Endothelial cell of umbilical vein (primary cell): ENCODE measurements at regions not wholly inside any gene's neighbourhood (a gene's known extent, or its start where the extent isn't known, plus 50 kb on each side); places are given as distances from the start of the nearest gene placed in this dataset.

Experiments used
- BruUV-seq: library from RNA; stranded (reverse); fragments of 400-500 nt; replicated peaks from 2 replicates; lab custom pipeline; 2021; lab: Mats Ljungman, UMichigan
- CTCF ChIA-PET: fragments of 300-600, 350-600 bp; sonication (Branson Sonifier 250); formaldehyde crosslinking; loops from one replicate; lab custom pipeline; 2021; ENCODE audit warnings: antibody characterized with exemption, inconsistent platforms; lab: Charles Lee
- POLR2A ChIA-PET: fragments of 300-600, 350-600 bp; sonication (Branson Sonifier 250); formaldehyde crosslinking; loops from one replicate; lab custom pipeline; 2021; ENCODE audit warnings: antibody characterized with exemption, inconsistent platforms; lab: Charles Lee
- DNase-seq: peaks from one replicate; pipeline ENCODE4 v3.0.0-alpha.2; 2011; ENCODE audit warnings: low read depth, low spot score
- FAIRE-seq: peaks from 2 replicates; lab custom pipeline; 2011; peaks lifted over from hg19 to GRCh38; lab: Jason Lieb, UNC
- H2AFZ ChIP-seq: 2 replicates; pipeline ENCODE4 v1.6.0; 2012; ENCODE audit warnings: low read depth, low read length, control low read depth, inconsistent platforms
- H3K27ac ChIP-seq: 2 replicates; pipeline ENCODE4 v1.5.1; 2011; ENCODE audit warnings: low read depth, mild to moderate bottlenecking, control low read depth, low read length, moderate library complexity; ENCODE audit not compliant: insufficient read depth
- H3K27me3 ChIP-seq, 2 experiments: 2 replicates each; pipeline versions ENCODE4 v1.6.0 to v1.6.1; 2011; ENCODE audit warnings: low read length in 2 of 2, mixed read lengths in 1 of 2; ENCODE audit not compliant: control insufficient read depth in 2 of 2, insufficient read depth in 2 of 2
- H3K36me3 ChIP-seq, 2 experiments: 2 replicates in 1 of 2; 3 replicates in 1 of 2; pipeline ENCODE4 v1.5.1; 2011; ENCODE audit warnings: low read length in 2 of 2, mild to moderate bottlenecking in 1 of 2, moderate library complexity in 1 of 2; ENCODE audit not compliant: control insufficient read depth in 2 of 2, insufficient read depth in 2 of 2; ENCODE audit errors: extremely low read depth in 1 of 2
- H3K4me1 ChIP-seq: 3 replicates; pipeline ENCODE4 v1.5.1; 2011; ENCODE audit warnings: mild to moderate bottlenecking, low read length; ENCODE audit not compliant: control insufficient read depth, insufficient read depth; ENCODE audit errors: extremely low read depth
- H3K4me2 ChIP-seq: 2 replicates; pipeline ENCODE4 v1.6.1; 2011; ENCODE audit warnings: low read length, control low read depth, mixed read lengths; ENCODE audit not compliant: insufficient read depth
- H3K4me3 ChIP-seq, 3 experiments: fragments of 200-600 bp in 1 of 3; sonication (generic), shearing (Covaris generic) in 1 of 3; replicated peaks in 1 of 3; 2 replicates each; pipeline ENCODE4 v1.5.1; 2011 to 2016; ENCODE audit warnings: control low read depth in 3 of 3, low read length in 3 of 3, mild to moderate bottlenecking in 2 of 3, inconsistent platforms in 1 of 3, low read depth in 1 of 3, moderate library complexity in 1 of 3; ENCODE audit not compliant: insufficient read depth in 1 of 3
- H3K79me2 ChIP-seq: 2 replicates; pipeline ENCODE4 v1.6.0; 2012; ENCODE audit warnings: low read length, inconsistent platforms; ENCODE audit not compliant: control insufficient read depth, insufficient read depth
- H3K9ac ChIP-seq: replicated peaks from 2 replicates; pipeline ENCODE3; 2011; ENCODE audit warnings: low read length, control low read depth; ENCODE audit not compliant: insufficient read depth; ENCODE audit errors: extremely low read depth
- H3K9me1 ChIP-seq: replicated peaks from 3 replicates; pipeline ENCODE4 v1.6.0; 2011; ENCODE audit warnings: mild to moderate bottlenecking, low read length; ENCODE audit not compliant: control insufficient read depth, insufficient read depth; ENCODE audit errors: extremely low read depth
- H3K9me3 ChIP-seq: replicated peaks from 2 replicates; pipeline ENCODE4 v1.5.1; 2012; ENCODE audit warnings: low read length, inconsistent platforms; ENCODE audit not compliant: control insufficient read depth, insufficient read depth
- H4K20me1 ChIP-seq: replicated peaks from 2 replicates; pipeline ENCODE3; 2011; ENCODE audit warnings: mild to moderate bottlenecking, low read length; ENCODE audit not compliant: control insufficient read depth, insufficient read depth; ENCODE audit errors: extremely low read depth
- CTCF ChIP-seq, 2 donors: IDR thresholded peaks; 1 replicate in 1 of 2; 2 replicates in 1 of 2; pipeline ENCODE4 v1.5.1; 2011; ENCODE audit warnings: low read length in 2 of 2, mild to moderate bottlenecking in 2 of 2, moderate library complexity in 2 of 2, control low read depth in 1 of 2, inconsistent platforms in 1 of 2, low read depth in 1 of 2; ENCODE audit not compliant: insufficient read depth in 1 of 2; ENCODE audit errors: extremely low read depth in 1 of 2
- EZH2 ChIP-seq: IDR thresholded peaks from 2 replicates; pipeline ENCODE4 v1.6.1; 2012; ENCODE audit warnings: borderline replicate concordance, low read depth, mild to moderate bottlenecking, moderate library complexity, low read length, inconsistent platforms; ENCODE audit not compliant: severe bottlenecking
- FOS ChIP-seq: IDR thresholded peaks from 2 replicates; pipeline ENCODE4 v1.6.1; 2011; ENCODE audit warnings: mild to moderate bottlenecking, low read length, moderate library complexity, borderline replicate concordance; ENCODE audit not compliant: insufficient read depth
- JUN ChIP-seq: IDR thresholded peaks from 2 replicates; pipeline ENCODE4 v1.6.1; 2011; ENCODE audit warnings: borderline replicate concordance, low read depth; ENCODE audit not compliant: insufficient read length, insufficient read depth
- MAX ChIP-seq: IDR thresholded peaks from 2 replicates; pipeline ENCODE4 v1.6.1; 2011; ENCODE audit not compliant: insufficient read depth, insufficient read length
- MYC ChIP-seq: IDR thresholded peaks from one replicate; pipeline ENCODE4 v1.6.1; 2011; ENCODE audit warnings: mild to moderate bottlenecking, low read depth, low read length
- POLR2A ChIP-seq: IDR thresholded peaks from 2 replicates; pipeline ENCODE4 v1.6.1; 2012; ENCODE audit warnings: low read depth, mild to moderate bottlenecking, control low read depth, low read length
- dilution Hi-C: fragments of 300-500 bp; cut with MboI; formaldehyde crosslinking; loops from one replicate; pipeline ENCODE4 v1.15.0; 2019; ENCODE audit warnings: low sequenced_read_pairs; ENCODE audit not compliant: extremely low pct_ligation_motif_present
- intact Hi-C: fragments of 100-400 bp; cut with micrococcal nuclease; formaldehyde crosslinking; loops from one replicate; pipeline ENCODE4 v1.10.0; 2022

- ChIA-PET CTCF (no interaction called here), POLR2A (no interaction called here)
- TF ChIP-seq CTCF (IDR thresholded peaks at IDR 0.05; ENCODE audit: extremely low read depth in 1 of 2, insufficient read depth in 1 of 2, low read depth in 1 of 2, low read length in 2 of 2) (no peak), EZH2 (no peak), JUN (no peak), MAX (no peak), POLR2A (no peak), MYC (no peak), FOS (no peak)
- DNase-seq (no peak), FAIRE-seq (no peak)
- H3K9ac ChIP-seq: no peak overlapping the region
- H3K36me3 ChIP-seq: no peaks in the 10 kb centered on the region
- no peaks in the 10 kb centered on the region for H4K20me1 ChIP-seq
- H3K4me1 ChIP-seq: no peaks in the 10 kb centered on the region
- H3K4me3 ChIP-seq: no peak overlapping the region
- dilution Hi-C loops (no loop called here), intact Hi-C loops (no loop called here)
- no peak overlapping the region for H2AFZ ChIP-seq
- peaks cover 3% of the 10 kb centered on the region for H3K9me3 ChIP-seq
- H3K27ac ChIP-seq: no peak overlapping the region
- no peaks in the 10 kb centered on the region for H3K9me1 ChIP-seq
- H3K27me3 ChIP-seq: no peaks in the 10 kb centered on the region
- BruUV-seq: no TSS peak
- H3K79me2 ChIP-seq: no peaks in the 10 kb centered on the region
- no peak overlapping the region for H3K4me2 ChIP-seq
These were observed 273.8 kb downstream of the MSX2 start for GRCh38 chr5:174998131-174998730.
